IMR-90 (cell line): ENCODE measurements at regions not wholly inside any gene's neighbourhood (a gene's known extent, or its start where the extent isn't known, plus 50 kb on each side); places are given as distances from the start of the nearest gene placed in this dataset.

Experiments used
- ATAC-seq: fragments of 200-7000 bp; cut with Tn5 transposase; 2 replicates; pipeline ENCODE4 v1.9.1; 2020; ENCODE audit warnings: low read depth, mild to moderate bottlenecking, moderate library complexity
- BruUV-seq: library from RNA; stranded (reverse); fragments of 400-500 nt; replicated peaks from 2 replicates; lab custom pipeline; 2021; lab: Mats Ljungman, UMichigan
- CTCF ChIA-PET: fragments of 300-600 bp; formaldehyde crosslinking; extraction: SDS; loops from one replicate; lab custom pipeline; 2021; ENCODE audit warnings: antibody characterized with exemption; lab: Yijun Ruan, JAX
- POLR2A ChIA-PET: fragments of 300-600 bp; sonication (Branson Sonifier 250); formaldehyde crosslinking; loops from one replicate; lab custom pipeline; 2022; ENCODE audit warnings: antibody characterized with exemption; ENCODE audit not compliant: unreplicated experiment; lab: Charles Lee
- DNase-seq: peaks from one replicate; pipeline ENCODE4 v3.0.0; 2013
- H2AFZ ChIP-seq: replicated peaks from 2 replicates; pipeline ENCODE3; 2013; ENCODE audit warnings: low read length, mild to moderate bottlenecking; ENCODE audit not compliant: poor library complexity
- H2AK5ac ChIP-seq: 2 replicates; pipeline ENCODE4 v1.6.1; 2013; ENCODE audit warnings: low read depth, low read length, inconsistent platforms
- H2AK9ac ChIP-seq: replicated peaks from 2 replicates; pipeline ENCODE3; 2013; ENCODE audit warnings: mild to moderate bottlenecking, low read depth, low read length, moderate library complexity; ENCODE audit not compliant: poor library complexity
- H2BK120ac ChIP-seq: 2 replicates; pipeline ENCODE4 v1.6.1; 2013; ENCODE audit warnings: low read depth, low read length, inconsistent platforms
- H2BK15ac ChIP-seq: 3 replicates; pipeline ENCODE4 v1.6.1; 2013; ENCODE audit warnings: low read depth, low read length, inconsistent platforms
- H2BK20ac ChIP-seq: 2 replicates; pipeline ENCODE4 v1.6.1; 2013; ENCODE audit warnings: low read depth, mild to moderate bottlenecking, inconsistent platforms, low read length, moderate library complexity
- H2BK5ac ChIP-seq: 2 replicates; pipeline ENCODE4 v1.6.1; 2013; ENCODE audit warnings: mild to moderate bottlenecking, low read depth, low read length, inconsistent platforms; ENCODE audit not compliant: poor library complexity, severe bottlenecking
- H3K14ac ChIP-seq: replicated peaks from 2 replicates; pipeline ENCODE4 v1.6.1; 2013; ENCODE audit warnings: low read depth, low read length, inconsistent platforms
- H3K18ac ChIP-seq: 2 replicates; pipeline ENCODE4 v1.6.1; 2013; ENCODE audit warnings: low read depth, low read length, control low read depth
- H3K23ac ChIP-seq: 2 replicates; pipeline ENCODE4 v1.6.1; 2013; ENCODE audit warnings: low read depth, low read length, inconsistent platforms
- H3K27ac ChIP-seq: 2 replicates; pipeline ENCODE4 v1.5.1; 2013; ENCODE audit warnings: mild to moderate bottlenecking, control low read depth, low read length; ENCODE audit not compliant: insufficient read depth
- H3K27me3 ChIP-seq: 2 replicates; pipeline ENCODE4 v1.6.1; 2013; ENCODE audit warnings: low read length; ENCODE audit not compliant: control insufficient read depth, insufficient read depth
- H3K36me3 ChIP-seq: 2 replicates; pipeline ENCODE4 v1.6.1; 2013; ENCODE audit warnings: low read length, mixed read lengths; ENCODE audit not compliant: control insufficient read depth, insufficient read depth
- H3K4ac ChIP-seq: 2 replicates; pipeline ENCODE4 v1.6.1; 2013; ENCODE audit warnings: low read depth, low read length, inconsistent platforms
- H3K4me1 ChIP-seq: 2 replicates; pipeline ENCODE4 v1.6.1; 2013; ENCODE audit warnings: low read length, mixed read lengths; ENCODE audit not compliant: control insufficient read depth, insufficient read depth
- H3K4me2 ChIP-seq: 2 replicates; pipeline ENCODE4 v1.6.1; 2013; ENCODE audit warnings: low read depth, mild to moderate bottlenecking, control low read depth, low read length, moderate library complexity
- H3K4me3 ChIP-seq: 2 replicates; pipeline ENCODE4 v1.5.1; 2013; ENCODE audit warnings: low read depth, mild to moderate bottlenecking, control low read depth, low read length, moderate library complexity; ENCODE audit not compliant: insufficient read depth
- H3K56ac ChIP-seq: 2 replicates; pipeline ENCODE4 v1.6.1; 2013; ENCODE audit warnings: low read length, inconsistent platforms; ENCODE audit not compliant: insufficient read depth; ENCODE audit errors: extremely low read depth
- H3K79me1 ChIP-seq, 2 experiments: 2 replicates each; pipeline ENCODE4 v1.6.1; 2013; ENCODE audit warnings: low read length in 2 of 2, inconsistent platforms in 1 of 2, low read depth in 1 of 2
- H3K9ac ChIP-seq: 2 replicates; pipeline ENCODE4 v1.6.1; 2013; ENCODE audit warnings: low read depth, low read length, control low read depth
- H3K9me1 ChIP-seq: 2 replicates; pipeline ENCODE4 v1.6.1; 2013; ENCODE audit warnings: low read length, inconsistent platforms; ENCODE audit not compliant: insufficient read depth
- H3K9me3 ChIP-seq: 2 replicates; pipeline ENCODE4 v1.6.1; 2013; ENCODE audit warnings: low read length; ENCODE audit not compliant: control insufficient read depth, insufficient read depth
- H4K20me1 ChIP-seq: 2 replicates; pipeline ENCODE4 v1.6.1; 2013; ENCODE audit warnings: low read length, inconsistent platforms; ENCODE audit not compliant: insufficient read depth
- H4K5ac ChIP-seq: 2 replicates; pipeline ENCODE4 v1.6.1; 2013; ENCODE audit warnings: mild to moderate bottlenecking, low read depth, low read length, control low read depth
- H4K8ac ChIP-seq, 2 experiments: 2 replicates each; pipeline ENCODE4 v1.6.1; 2013; ENCODE audit warnings: low read depth in 2 of 2, low read length in 2 of 2, control low read depth in 1 of 2, inconsistent platforms in 1 of 2
- H4K91ac ChIP-seq: 2 replicates; pipeline ENCODE4 v1.6.1; 2013; ENCODE audit warnings: low read depth, low read length, inconsistent platforms; ENCODE audit not compliant: insufficient read depth
- MAFK ChIP-seq: IDR thresholded peaks from 2 replicates; pipeline ENCODE4 v1.6.1; 2012; ENCODE audit warnings: low read depth, low read length, improper control_type of control experiment
- whole genome bisulfite sequencing, 2 experiments: methylation state at CpG; one replicate each; pipeline versions ENCODE4 v1.1.5 to v1.1.7; 2013; ENCODE audit warnings: missing lambda C conversion rate in 2 of 2; ENCODE audit not compliant: insufficient read length in 1 of 2; ENCODE audit errors: extremely low coverage in 2 of 2; 5-methylcytosine and 5-hydroxymethylcytosine counted together
- dilution Hi-C: fragments of 300-500 bp; cut with HindIII; formaldehyde crosslinking; loops from one replicate; pipeline ENCODE4 v1.14.3; 2018; ENCODE audit warnings: low sequenced_read_pairs; ENCODE audit not compliant: unreplicated experiment
- in situ Hi-C: fragments of 300-500 bp; cut with MboI; formaldehyde crosslinking; loops from 3 replicates; pipeline ENCODE4 v1.14.3; 2019; ENCODE audit warnings: low sequenced_read_pairs, inconsistent platforms, mixed read lengths
- intact Hi-C: fragments of 100-400 bp; cut with micrococcal nuclease; formaldehyde crosslinking; loops from 2 replicates; pipeline ENCODE4 v1.10.0; 2022

GRCh38 chr7:79523436-79523835 lies 70.0 kb upstream of the MAGI2 start:
- Histone ChIP-seq H2BK120ac (no peak overlapping the region), H3K14ac (no peak overlapping the region), H3K79me1 (no peaks in the 10 kb centered on the region), H4K91ac (no peak overlapping the region), H3K27me3 (no peaks in the 10 kb centered on the region), H4K8ac (no peak overlapping the region), H3K18ac (no peak overlapping the region), H2BK5ac (no peak overlapping the region), H2AK5ac (no peak overlapping the region), H3K4ac (no peak overlapping the region), H2AFZ (no peak overlapping the region), H3K23ac (no peak overlapping the region), H3K56ac (no peak overlapping the region), H3K9me3 (no peaks in the 10 kb centered on the region), H3K36me3 (no peaks in the 10 kb centered on the region), H2BK20ac (no peak overlapping the region), H4K20me1 (no peaks in the 10 kb centered on the region), H3K27ac (no peak overlapping the region), H2AK9ac (no peak overlapping the region), H3K9ac (no peak overlapping the region), H3K4me1 (no peaks in the 10 kb centered on the region), H3K4me2 (no peak overlapping the region), H4K5ac (no peak overlapping the region), H3K4me3 (no peak overlapping the region), H3K9me1 (no peaks in the 10 kb centered on the region), H2BK15ac (no peak overlapping the region)
- no CpG with 5 or more reads among the region's 1 CpG for WGBS, 2 experiments
- no TSS peak for BruUV-seq
- CTCF ChIA-PET, result no interaction called here
- intact Hi-C loops, result no loop called here
- in situ Hi-C loops, result no loop called here
- peak; percentile 29 for DNase-seq
- dilution Hi-C loops, result no loop called here
- POLR2A ChIA-PET, result no interaction called here
- TF ChIP-seq MAFK, result no peak
- no peak for ATAC-seq
